Astrocyte (in vitro differentiated cells and primary cell): ENCODE measurements at regions not wholly inside any gene's neighbourhood (a gene's known extent, or its start where the extent isn't known, plus 50 kb on each side); places are given as distances from the start of the nearest gene placed in this dataset.

Source experiments
- DNase-seq: peaks from one replicate; pipeline ENCODE4 v3.0.0-alpha.2; 2010; ENCODE audit warnings: low read depth
- FAIRE-seq: peaks from 2 replicates; lab custom pipeline; 2011; peaks lifted over from hg19 to GRCh38; lab: Jason Lieb, UNC
- H2AFZ ChIP-seq: 2 replicates; pipeline ENCODE4 v1.6.0; 2012; ENCODE audit warnings: low read depth, low read length, inconsistent platforms
- H3K27ac ChIP-seq: 2 replicates; pipeline ENCODE4 v1.5.1; 2011; ENCODE audit warnings: low read depth, low read length, inconsistent platforms
- H3K27me3 ChIP-seq: 2 replicates; pipeline ENCODE4 v1.6.0; 2011; ENCODE audit warnings: low read length, inconsistent platforms; ENCODE audit not compliant: insufficient read depth
- H3K36me3 ChIP-seq: 2 replicates; pipeline ENCODE4 v1.5.1; 2011; ENCODE audit warnings: low read length, inconsistent platforms; ENCODE audit not compliant: insufficient read depth
- H3K4me1 ChIP-seq: 2 replicates; pipeline ENCODE4 v1.5.1; 2011; ENCODE audit warnings: low read length, inconsistent platforms; ENCODE audit not compliant: insufficient read depth
- H3K4me2 ChIP-seq: 2 replicates; pipeline ENCODE4 v1.6.0; 2012; ENCODE audit warnings: low read length, inconsistent platforms
- H3K4me3 ChIP-seq: 2 replicates; pipeline ENCODE4 v1.5.1; 2011; ENCODE audit warnings: low read depth, mild to moderate bottlenecking, low read length, inconsistent platforms; ENCODE audit not compliant: insufficient read depth
- H3K79me2 ChIP-seq: 2 replicates; pipeline ENCODE4 v1.6.0; 2012; ENCODE audit warnings: mild to moderate bottlenecking, low read length, inconsistent platforms; ENCODE audit not compliant: insufficient read depth
- H3K9ac ChIP-seq: 2 replicates; pipeline ENCODE4 v1.6.0; 2012; ENCODE audit warnings: mild to moderate bottlenecking, low read length, inconsistent platforms
- H3K9me3 ChIP-seq: 2 replicates; pipeline ENCODE4 v1.5.1; 2012; ENCODE audit warnings: low read depth, mild to moderate bottlenecking, low read length, inconsistent platforms; ENCODE audit not compliant: insufficient read depth
- H4K20me1 ChIP-seq: 2 replicates; pipeline ENCODE4 v1.6.0; 2012; ENCODE audit warnings: low read length, inconsistent platforms; ENCODE audit not compliant: insufficient read depth
- H3K27ac Mint-ChIP-seq: one replicate; pipeline ENCODE4 v1.8.0; 2021; ENCODE audit warnings: mild to moderate bottlenecking, mixed read lengths; ENCODE audit not compliant: unreplicated experiment
- H3K27me3 Mint-ChIP-seq: one replicate; pipeline ENCODE4 v1.8.0; 2021; ENCODE audit warnings: low read depth, mixed read lengths; ENCODE audit not compliant: unreplicated experiment
- H3K36me3 Mint-ChIP-seq: one replicate; pipeline ENCODE4 v1.8.0; 2021; ENCODE audit warnings: low read depth, mixed read lengths; ENCODE audit not compliant: unreplicated experiment
- H3K4me1 Mint-ChIP-seq: one replicate; pipeline ENCODE4 v1.8.0; 2021; ENCODE audit warnings: low read depth, mixed read lengths; ENCODE audit not compliant: unreplicated experiment
- H3K4me3 Mint-ChIP-seq: one replicate; pipeline ENCODE4 v1.8.0; 2021; ENCODE audit warnings: mild to moderate bottlenecking, moderate library complexity, mixed read lengths; ENCODE audit not compliant: unreplicated experiment
- H3K9me3 Mint-ChIP-seq: one replicate; pipeline ENCODE4 v1.8.0; 2021; ENCODE audit warnings: mild to moderate bottlenecking, mixed read lengths; ENCODE audit not compliant: unreplicated experiment
- EZH2 ChIP-seq: IDR thresholded peaks from 2 replicates; pipeline ENCODE4 v1.6.1; 2012; ENCODE audit warnings: mild to moderate bottlenecking, low read length, inconsistent platforms; ENCODE audit not compliant: insufficient read depth
- TF ChIP-seq, protein P1 (sequence below): IDR thresholded peaks from 2 replicates; pipeline ENCODE4 v1.5.1; 2011; ENCODE audit warnings: low read depth, mild to moderate bottlenecking, inconsistent platforms, low read length, moderate library complexity; ENCODE audit not compliant: insufficient read depth

GRCh38 chr7:106452031-106452851 lies 167.5 kb upstream of the NAMPT start:
- TF ChIP-seq, protein P1, sequence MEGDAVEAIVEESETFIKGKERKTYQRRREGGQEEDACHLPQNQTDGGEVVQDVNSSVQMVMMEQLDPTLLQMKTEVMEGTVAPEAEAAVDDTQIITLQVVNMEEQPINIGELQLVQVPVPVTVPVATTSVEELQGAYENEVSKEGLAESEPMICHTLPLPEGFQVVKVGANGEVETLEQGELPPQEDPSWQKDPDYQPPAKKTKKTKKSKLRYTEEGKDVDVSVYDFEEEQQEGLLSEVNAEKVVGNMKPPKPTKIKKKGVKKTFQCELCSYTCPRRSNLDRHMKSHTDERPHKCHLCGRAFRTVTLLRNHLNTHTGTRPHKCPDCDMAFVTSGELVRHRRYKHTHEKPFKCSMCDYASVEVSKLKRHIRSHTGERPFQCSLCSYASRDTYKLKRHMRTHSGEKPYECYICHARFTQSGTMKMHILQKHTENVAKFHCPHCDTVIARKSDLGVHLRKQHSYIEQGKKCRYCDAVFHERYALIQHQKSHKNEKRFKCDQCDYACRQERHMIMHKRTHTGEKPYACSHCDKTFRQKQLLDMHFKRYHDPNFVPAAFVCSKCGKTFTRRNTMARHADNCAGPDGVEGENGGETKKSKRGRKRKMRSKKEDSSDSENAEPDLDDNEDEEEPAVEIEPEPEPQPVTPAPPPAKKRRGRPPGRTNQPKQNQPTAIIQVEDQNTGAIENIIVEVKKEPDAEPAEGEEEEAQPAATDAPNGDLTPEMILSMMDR: no peak
- TF ChIP-seq EZH2: no peak
- H3K4me1 Mint-ChIP-seq: no peaks in the 10 kb centered on the region
- FAIRE-seq (no peak), DNase-seq (no peak)
- H3K27me3 Mint-ChIP-seq: no peaks in the 10 kb centered on the region
- no peak overlapping the region for H3K4me3 ChIP-seq
- no peaks in the 10 kb centered on the region for H3K27me3 ChIP-seq
- H3K36me3 Mint-ChIP-seq: no peaks in the 10 kb centered on the region
- no peaks in the 10 kb centered on the region for H4K20me1 ChIP-seq
- H3K9me3 Mint-ChIP-seq: peaks cover 13% of the 10 kb centered on the region
- no peaks in the 10 kb centered on the region for H3K4me1 ChIP-seq
- H3K36me3 ChIP-seq: no peaks in the 10 kb centered on the region
- H3K4me3 Mint-ChIP-seq: no peak overlapping the region
- no peaks in the 10 kb centered on the region for H3K79me2 ChIP-seq
- H3K27ac Mint-ChIP-seq: no peak overlapping the region
- H3K27ac ChIP-seq: no peak overlapping the region
- H2AFZ ChIP-seq: no peak overlapping the region
- H3K4me2 ChIP-seq: no peak overlapping the region
- no peaks in the 10 kb centered on the region for H3K9me3 ChIP-seq
- H3K9ac ChIP-seq: no peak overlapping the region

- Histone ChIP-seq H3K9ac (no peak overlapping the region), H4K20me1 (no peaks in the 10 kb centered on the region), H2AFZ (no peak overlapping the region), H3K36me3 (no peaks in the 10 kb centered on the region), H3K4me1 (no peaks in the 10 kb centered on the region), H3K4me2 (no peak overlapping the region), H3K27me3 (no peaks in the 10 kb centered on the region), H3K27ac (no peak overlapping the region), H3K4me3 (no peak overlapping the region), H3K79me2 (no peaks in the 10 kb centered on the region), H3K9me3 (no peaks in the 10 kb centered on the region)
- no peak for TF ChIP-seq EZH2
- TF ChIP-seq, protein P1: no peak
- Mint-ChIP-seq H3K9me3 (peaks cover 11% of the 10 kb centered on the region), H3K27me3 (no peaks in the 10 kb centered on the region), H3K4me3 (no peak overlapping the region), H3K4me1 (no peaks in the 10 kb centered on the region), H3K36me3 (no peaks in the 10 kb centered on the region), H3K27ac (no peak overlapping the region)
- FAIRE-seq: no peak
- no peak for DNase-seq
Measured at GRCh38 chr7:106451171-106451570, 166.4 kb upstream of the NAMPT start.

- Histone ChIP-seq H3K36me3 (no peaks in the 10 kb centered on the region), H3K27me3 (no peaks in the 10 kb centered on the region), H3K4me3 (no peak overlapping the region), H3K4me2 (no peak overlapping the region), H2AFZ (no peak overlapping the region), H3K4me1 (no peaks in the 10 kb centered on the region), H4K20me1 (no peaks in the 10 kb centered on the region), H3K27ac (no peak overlapping the region), H3K79me2 (no peaks in the 10 kb centered on the region), H3K9ac (no peak overlapping the region), H3K9me3 (no peaks in the 10 kb centered on the region)
- Mint-ChIP-seq H3K4me1 (no peaks in the 10 kb centered on the region), H3K27ac (no peak overlapping the region), H3K9me3 (peaks cover 11% of the 10 kb centered on the region), H3K4me3 (no peak overlapping the region), H3K27me3 (no peaks in the 10 kb centered on the region), H3K36me3 (no peaks in the 10 kb centered on the region)
- no peak for FAIRE-seq
- peak; percentile 8 for DNase-seq
- no peak for TF ChIP-seq EZH2
- TF ChIP-seq, protein P1: no peak
Measured at GRCh38 chr7:106450716-106451115, 165.9 kb upstream of the NAMPT start.
